ENCODE measurements at regions not wholly inside any gene's neighbourhood (a gene's known extent, or its start where the extent isn't known, plus 50 kb on each side); places are given as distances from the start of the nearest gene placed in this dataset.

DNA sequence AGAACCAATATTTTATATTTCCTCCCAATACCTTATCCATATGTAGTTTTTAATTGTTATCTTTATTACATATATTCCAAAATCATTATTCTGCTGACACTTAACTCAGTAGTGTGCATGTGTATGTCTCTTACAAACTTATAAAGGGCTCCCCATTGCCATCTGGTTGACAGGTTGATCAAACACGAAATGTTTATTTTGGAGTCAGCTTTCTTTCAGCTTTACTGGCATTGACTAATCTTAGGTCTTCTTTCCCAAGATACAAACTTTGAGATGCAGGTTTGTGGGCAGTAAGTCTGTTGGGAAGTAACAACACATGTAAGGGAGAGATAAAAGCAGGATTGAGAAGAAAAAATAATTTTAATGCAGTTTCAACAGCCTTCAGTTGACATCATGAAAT is 716.0 kb upstream of the CHD1 start:
- no peak for TF ChIP-seq CTCF (conservative IDR thresholded peaks at IDR 0.05)
- TF ChIP-seq ZFX (IDR thresholded peaks at IDR 0.05) = no peak

All from C4-2B (cell line).